Superior temporal gyrus (tissue), 1 donor: ENCODE measurements at regions not wholly inside any gene's neighbourhood (a gene's known extent, or its start where the extent isn't known, plus 50 kb on each side); places are given as distances from the start of the nearest gene placed in this dataset.

ENCODE experiments used
- DNase-seq: peaks from one replicate; pipeline ENCODE4 v3.0.0-alpha.2; 2016; ENCODE audit errors: extremely low spot score

- DNase-seq = no peak
Measured at GRCh38 chr20:56060486-56060885, 55.2 kb upstream of the CBLN4 start.

- no peak for DNase-seq
Measured at GRCh38 chr20:56069016-56069415, 63.7 kb upstream of the CBLN4 start.

- no peak for DNase-seq
Measured at GRCh38 chr20:56072165-56072564, 66.8 kb upstream of the CBLN4 start.

- DNase-seq = peak; percentile 21
Measured at GRCh38 chr20:56088375-56088774, 83.1 kb upstream of the CBLN4 start.

- DNase-seq = no peak
Measured at GRCh38 chr20:56091628-56092234, 86.4 kb upstream of the CBLN4 start.

- no peak for DNase-seq
Measured at GRCh38 chr20:56094228-56094627, 88.9 kb upstream of the CBLN4 start.

GRCh38 chr20:56098981-56099500 is 93.7 kb upstream of the CBLN4 start:
- no peak for DNase-seq

GRCh38 chr20:56111961-56112730 is 106.8 kb upstream of the CBLN4 start:
- DNase-seq = peak; percentile 81

GRCh38 chr20:56117350-56117749 is 112.0 kb upstream of the CBLN4 start:
- no peak for DNase-seq

GRCh38 chr20:56121850-56122249 is 116.5 kb upstream of the CBLN4 start:
- DNase-seq = no peak

- DNase-seq = no peak
Measured at GRCh38 chr20:56143759-56144158, 104.8 kb upstream of the MC3R start.

- DNase-seq = no peak
Measured at GRCh38 chr20:56151834-56152233, 96.7 kb upstream of the MC3R start.

- no peak for DNase-seq
Measured at GRCh38 chr20:56153926-56154325, 94.6 kb upstream of the MC3R start.

GRCh38 chr20:56155625-56156024 is 92.9 kb upstream of the MC3R start:
- DNase-seq = no peak

GRCh38 chr20:56157530-56158203 is 90.9 kb upstream of the MC3R start:
- no peak for DNase-seq

- no peak for DNase-seq
Measured at GRCh38 chr20:56158489-56158888, 90.0 kb upstream of the MC3R start.

GRCh38 chr20:56160956-56161355 is 87.6 kb upstream of the MC3R start:
- no peak for DNase-seq

- DNase-seq = no peak
Measured at GRCh38 chr20:56163806-56164205, 84.7 kb upstream of the MC3R start.

- no peak for DNase-seq
Measured at GRCh38 chr20:56166781-56167465, 81.6 kb upstream of the MC3R start.

GRCh38 chr20:56171087-56172012 is 77.2 kb upstream of the MC3R start:
- peak; percentile 82 for DNase-seq

- no peak for DNase-seq
Measured at GRCh38 chr20:56173438-56173837, 75.1 kb upstream of the MC3R start.
